ENCODE measurements at regions not wholly inside any gene's neighbourhood (a gene's known extent, or its start where the extent isn't known, plus 50 kb on each side); places are given as distances from the start of the nearest gene placed in this dataset.

DNA sequence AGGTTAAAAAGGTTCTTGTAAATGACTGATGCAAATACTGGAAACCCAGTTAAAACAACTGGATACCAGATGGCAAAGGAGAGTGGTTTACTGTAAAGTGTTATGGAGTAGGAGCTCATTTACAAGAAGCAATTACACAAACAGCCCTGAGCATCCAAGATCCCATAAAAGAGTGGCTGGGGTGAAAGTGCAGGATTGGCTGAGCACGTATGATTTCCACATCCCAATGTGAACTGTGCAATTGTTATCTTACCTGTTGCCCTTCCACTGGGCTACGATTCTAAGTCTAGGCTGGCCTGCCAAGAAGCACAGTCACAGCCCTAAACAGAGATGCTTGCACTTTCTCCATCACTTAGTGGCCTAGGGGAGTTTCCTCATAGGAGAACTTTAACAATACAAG lies 277.6 kb upstream of the RUNX1 start:
- TF ChIP-seq, protein P1, sequence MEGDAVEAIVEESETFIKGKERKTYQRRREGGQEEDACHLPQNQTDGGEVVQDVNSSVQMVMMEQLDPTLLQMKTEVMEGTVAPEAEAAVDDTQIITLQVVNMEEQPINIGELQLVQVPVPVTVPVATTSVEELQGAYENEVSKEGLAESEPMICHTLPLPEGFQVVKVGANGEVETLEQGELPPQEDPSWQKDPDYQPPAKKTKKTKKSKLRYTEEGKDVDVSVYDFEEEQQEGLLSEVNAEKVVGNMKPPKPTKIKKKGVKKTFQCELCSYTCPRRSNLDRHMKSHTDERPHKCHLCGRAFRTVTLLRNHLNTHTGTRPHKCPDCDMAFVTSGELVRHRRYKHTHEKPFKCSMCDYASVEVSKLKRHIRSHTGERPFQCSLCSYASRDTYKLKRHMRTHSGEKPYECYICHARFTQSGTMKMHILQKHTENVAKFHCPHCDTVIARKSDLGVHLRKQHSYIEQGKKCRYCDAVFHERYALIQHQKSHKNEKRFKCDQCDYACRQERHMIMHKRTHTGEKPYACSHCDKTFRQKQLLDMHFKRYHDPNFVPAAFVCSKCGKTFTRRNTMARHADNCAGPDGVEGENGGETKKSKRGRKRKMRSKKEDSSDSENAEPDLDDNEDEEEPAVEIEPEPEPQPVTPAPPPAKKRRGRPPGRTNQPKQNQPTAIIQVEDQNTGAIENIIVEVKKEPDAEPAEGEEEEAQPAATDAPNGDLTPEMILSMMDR (IDR thresholded peaks at IDR 0.05; ENCODE audit: low read length) = no peak
- no peak for TF ChIP-seq EZH2 (optimal IDR thresholded peaks at IDR 0.05; ENCODE audit: low read depth, low read length)
- TF ChIP-seq EZH2phosphoT487 (IDR thresholded peaks at IDR 0.05; ENCODE audit: low read length) = no peak
